K562 (cell line): ENCODE measurements at regions not wholly inside any gene's neighbourhood (a gene's known extent, or its start where the extent isn't known, plus 50 kb on each side); places are given as distances from the start of the nearest gene placed in this dataset.

Experiments
- ATAC-seq: fragments of 200-7000 bp; cut with Tn5 transposase; 3 replicates; pipeline ENCODE4 v1.9.1; 2020; ENCODE audit warnings: moderate library complexity
- BruUV-seq: library from RNA; stranded (reverse); fragments of 400-500 nt; replicated peaks from 2 replicates; lab custom pipeline; 2021; lab: Mats Ljungman, UMichigan
- CTCF ChIA-PET: fragments of 300-600 bp; formaldehyde crosslinking; extraction: SDS; loops from one replicate; lab custom pipeline; 2021; ENCODE audit warnings: low intra/inter-chr PET ratio; lab: Yijun Ruan, JAX
- POLR2A ChIA-PET: fragments of 300-600, 350-650 bp; sonication (Branson Sonifier 250); formaldehyde crosslinking; extraction: SDS; loops from one replicate; lab custom pipeline; 2021; ENCODE audit warnings: antibody characterized with exemption, inconsistent platforms; lab: Yijun Ruan, JAX
- DNase-seq, 4 experiments: peaks; one replicate each; pipeline versions ENCODE4 v3.0.0 to v3.0.0-alpha.2; 2011 to 2018; ENCODE audit warnings: low spot score in 3 of 4, mixed read lengths in 3 of 4; ENCODE audit errors: extremely low read depth in 1 of 4
- FAIRE-seq: peaks from 2 replicates; lab custom pipeline; 2011; peaks lifted over from hg19 to GRCh38; lab: Jason Lieb, UNC
- H2AFZ ChIP-seq: 2 replicates; pipeline ENCODE4 v1.6.0; 2011; ENCODE audit warnings: low read depth, low read length, control low read depth, inconsistent platforms
- H3K27ac ChIP-seq: fragments of 200-600 bp; 3 replicates; pipeline ENCODE4 v1.8.0; 2011; ENCODE audit warnings: low read depth, mild to moderate bottlenecking, control low read depth, inconsistent platforms, low read length, moderate library complexity, mixed read lengths; ENCODE audit errors: extremely low read depth
- H3K27me3 ChIP-seq, 2 experiments: fragments of 300-600 bp in 1 of 2; 2 replicates in 1 of 2; 3 replicates in 1 of 2; pipeline versions ENCODE4 v1.6.0 to v1.8.0; 2011; ENCODE audit warnings: inconsistent platforms in 2 of 2, low read length in 2 of 2, mild to moderate bottlenecking in 1 of 2, mixed read lengths in 1 of 2, moderate library complexity in 1 of 2; ENCODE audit not compliant: control insufficient read depth in 2 of 2, insufficient read depth in 2 of 2
- H3K36me3 ChIP-seq: fragments of 300-600 bp; 3 replicates; pipeline ENCODE4 v1.8.0; 2011; ENCODE audit warnings: mild to moderate bottlenecking, low read length, inconsistent platforms; ENCODE audit not compliant: control insufficient read depth, insufficient read depth
- H3K4me1 ChIP-seq, 2 experiments: fragments of 200-600 bp in 1 of 2; replicated peaks in 1 of 2; 2 replicates in 1 of 2; 3 replicates in 1 of 2; pipeline versions ENCODE4 v1.5.1 to v1.8.0; 2011; ENCODE audit warnings: inconsistent platforms in 2 of 2, low read length in 2 of 2, mild to moderate bottlenecking in 1 of 2, mixed read lengths in 1 of 2, moderate library complexity in 1 of 2; ENCODE audit not compliant: control insufficient read depth in 2 of 2, insufficient read depth in 2 of 2
- H3K4me2 ChIP-seq: 2 replicates; pipeline ENCODE4 v1.6.1; 2011; ENCODE audit warnings: low read length, control low read depth, inconsistent platforms, mixed read lengths; ENCODE audit not compliant: insufficient read depth
- H3K4me3 ChIP-seq: fragments of 200-600 bp; sonication (generic), shearing (Covaris generic); 2 replicates; pipeline ENCODE4 v1.5.1; 2016; ENCODE audit warnings: control low read depth, inconsistent platforms
- H3K79me2 ChIP-seq: fragments of 200-600 bp; 3 replicates; pipeline ENCODE4 v1.8.0; 2011; ENCODE audit warnings: low read length, inconsistent platforms; ENCODE audit not compliant: control insufficient read depth, insufficient read depth
- H3K9ac ChIP-seq, 2 experiments: 2 replicates each; pipeline versions ENCODE4 v1.6.0 to v1.6.1; 2011; ENCODE audit warnings: low read depth in 2 of 2, low read length in 2 of 2, control low read depth in 1 of 2, inconsistent platforms in 1 of 2, mild to moderate bottlenecking in 1 of 2, mixed read lengths in 1 of 2; ENCODE audit not compliant: insufficient read depth in 1 of 2
- H3K9me1 ChIP-seq: one replicate; pipeline ENCODE4 v1.6.0; 2011; ENCODE audit warnings: inconsistent platforms, mild to moderate bottlenecking, low read length, moderate library complexity; ENCODE audit not compliant: control insufficient read depth, insufficient read depth
- H3K9me3 ChIP-seq: replicated peaks from 2 replicates; pipeline ENCODE4 v1.5.1; 2011; ENCODE audit warnings: low read depth, low read length, inconsistent platforms; ENCODE audit not compliant: control insufficient read depth, insufficient read depth
- H4K20me1 ChIP-seq: replicated peaks from 2 replicates; pipeline ENCODE4 v1.6.1; 2011; ENCODE audit warnings: low read length, inconsistent platforms, mixed read lengths; ENCODE audit not compliant: control insufficient read depth, insufficient read depth
- CBFA2T3 ChIP-seq: fragments of 450-650 bp; IDR thresholded peaks from 2 replicates; pipeline ENCODE4 v1.6.1; 2017
- CC2D1A ChIP-seq: fragments of 450-650 bp; IDR thresholded peaks from 2 replicates; pipeline ENCODE4 v1.6.1; 2017; ENCODE audit warnings: mild to moderate bottlenecking
- E2F4 ChIP-seq: sonication (generic); formaldehyde crosslinking; IDR thresholded peaks from 2 replicates; pipeline ENCODE4 v1.8.0; 2022; ENCODE audit warnings: mild to moderate bottlenecking, low read depth, missing genetic modification reagents
- EP300 ChIP-seq: IDR thresholded peaks from 2 replicates; pipeline ENCODE4 v1.6.1; 2012; ENCODE audit warnings: low read length, improper control_type of control experiment
- NFE2L1 ChIP-seq: fragments of 450-650 bp; IDR thresholded peaks from 2 replicates; pipeline ENCODE4 v1.6.1; 2016; ENCODE audit warnings: missing genetic modification characterization, low read depth, mild to moderate bottlenecking, missing compliant biosample characterization, moderate library complexity, borderline replicate concordance
- NFYB ChIP-seq: IDR thresholded peaks from 2 replicates; pipeline ENCODE4 v1.6.1; 2011; ENCODE audit warnings: mild to moderate bottlenecking, moderate library complexity; ENCODE audit not compliant: insufficient read length; ENCODE audit errors: extremely low read depth
- POLR2B ChIP-seq: fragments of 450-650 bp; IDR thresholded peaks from 2 replicates; pipeline ENCODE4 v1.6.1; 2018; ENCODE audit warnings: low read depth; ENCODE audit not compliant: partially characterized antibody
- PYGO2 ChIP-seq: fragments of 450-650 bp; IDR thresholded peaks from 2 replicates; pipeline ENCODE4 v1.6.1; 2016; ENCODE audit warnings: mild to moderate bottlenecking, missing genetic modification characterization, moderate library complexity, missing compliant biosample characterization
- RCOR1 ChIP-seq, 2 experiments: IDR thresholded peaks; 2 replicates each; pipeline ENCODE4 v1.6.1; 2012; ENCODE audit warnings: low read depth in 2 of 2, low read length in 2 of 2, borderline replicate concordance in 1 of 2, improper control_type of control experiment in 1 of 2
- RFX5 ChIP-seq: IDR thresholded peaks from 2 replicates; pipeline ENCODE4 v1.6.1; 2011; ENCODE audit warnings: low read depth, mild to moderate bottlenecking, improper control_type of control experiment, low read length
- STAT5A ChIP-seq: IDR thresholded peaks from 2 replicates; pipeline ENCODE4 v1.6.1; 2012; ENCODE audit warnings: low read length, inconsistent platforms, borderline replicate concordance
- USF2 ChIP-seq: sonication (generic); formaldehyde crosslinking; IDR thresholded peaks from 2 replicates; pipeline ENCODE4 v1.5.0; 2020; ENCODE audit warnings: missing genetic modification reagents
- ZBED1 ChIP-seq: IDR thresholded peaks from 2 replicates; pipeline ENCODE4 v1.6.1; 2014
- ZBTB33 ChIP-seq: sonication (generic); formaldehyde crosslinking; IDR thresholded peaks from 2 replicates; pipeline ENCODE4 v1.8.1; 2023; ENCODE audit warnings: mild to moderate bottlenecking, missing genetic modification reagents
- ZBTB5 ChIP-seq: fragments of 450-650 bp; IDR thresholded peaks from 2 replicates; pipeline ENCODE4 v1.6.1; 2017; ENCODE audit warnings: antibody characterized with exemption
- ZBTB7A ChIP-seq: IDR thresholded peaks from 2 replicates; pipeline ENCODE4 v1.6.1; 2011; ENCODE audit warnings: low read depth, mild to moderate bottlenecking, low read length, moderate library complexity, borderline replicate concordance; ENCODE audit not compliant: control insufficient read depth
- ZNF668 ChIP-seq: fragments of 250-450 bp; sonication (Bioruptor Pico); IDR thresholded peaks from 2 replicates; pipeline ENCODE4 v1.8.0; 2022; ENCODE audit warnings: mild to moderate bottlenecking, inconsistent platforms
- ZNF696 ChIP-seq: fragments of 250-450 bp; sonication (Bioruptor Pico); conservative IDR thresholded peaks from 2 replicates; pipeline ENCODE4 v1.4.0; 2020; ENCODE audit warnings: mild to moderate bottlenecking, moderate library complexity
- WGBS: fragments of 100-300 bp; shearing (Covaris generic); methylation state at CpG from one replicate; pipeline ENCODE4 v1.1.6; 2016; ENCODE audit warnings: low coverage, mixed read lengths; ENCODE audit not compliant: insufficient coverage; ENCODE audit errors: missing lambda C conversion rate; 5-methylcytosine and 5-hydroxymethylcytosine counted together
- in situ Hi-C: fragments of 300-500 bp; cut with MboI; formaldehyde crosslinking; loops from 4 replicates; pipeline ENCODE4 v1.15.0; 2018; ENCODE audit warnings: inconsistent platforms, mixed read lengths
- intact Hi-C: fragments of 100-400 bp; cut with micrococcal nuclease; formaldehyde crosslinking; loops from 2 replicates; pipeline ENCODE4 v1.14.2; 2022

- FAIRE-seq: no peak
- in situ Hi-C loops: no loop called here
Measured at GRCh38 chr13:83984793-83985192, 102.5 kb upstream of the SLITRK1 start.

More at GRCh38 chr13:83984793-83985192, 102.5 kb upstream of the SLITRK1 start:
- CTCF ChIA-PET: no interaction called here
- ATAC-seq: no peak
- Histone ChIP-seq H4K20me1 (no peaks in the 10 kb centered on the region), H3K27ac (no peak overlapping the region), H2AFZ (no peak overlapping the region), H3K4me1 (no peaks in the 10 kb centered on the region), H3K36me3 (no peaks in the 10 kb centered on the region), H3K9ac (no peak overlapping the region), H3K9me1 (no peaks in the 10 kb centered on the region), H3K9me3 (no peaks in the 10 kb centered on the region), H3K4me3 (no peak overlapping the region), H3K27me3 (no peaks in the 10 kb centered on the region), H3K4me2 (no peak overlapping the region), H3K79me2 (no peaks in the 10 kb centered on the region)
- TF ChIP-seq ZNF696 (CRISPR knock-in tag) (no peak), CC2D1A (no peak), POLR2B (no peak), ZBTB33 (no peak), USF2 (CRISPR knock-in tag) (no peak), ZBTB5 (no peak), RCOR1 (IDR thresholded peaks at IDR 0.05; ENCODE audit: borderline replicate concordance in 1 of 2, low read depth in 2 of 2, low read length in 2 of 2) (no peak), NFYB (no peak), EP300 (no peak), RFX5 (no peak), ZNF668 (no peak), STAT5A (no peak), NFE2L1 (tag) (no peak), ZBTB7A (no peak), CBFA2T3 (no peak), ZBED1 (no peak), PYGO2 (no peak), E2F4 (CRISPR knock-in tag) (no peak)
- intact Hi-C loops: no loop called here
- POLR2A ChIA-PET: no interaction called here
- DNase-seq: no peak
- no TSS peak for BruUV-seq
- 9% methylated on average over 1 of the region's 1 CpG for WGBS
